Prostate gland (tissue), 2 donors: ENCODE measurements at regions not wholly inside any gene's neighbourhood (a gene's known extent, or its start where the extent isn't known, plus 50 kb on each side); places are given as distances from the start of the nearest gene placed in this dataset.

Source experiments
- CTCF ChIP-seq, 4 experiments: fragments of 200-600 bp in 2 of 4; fragments of 450-650 bp in 2 of 4; sonication (generic) in 2 of 4; IDR thresholded peaks; 1 replicate in 3 of 4; 2 replicates in 1 of 4; pipeline ENCODE4 v1.5.1; 2016 to 2019; ENCODE audit warnings: antibody characterized with exemption in 4 of 4, mild to moderate bottlenecking in 2 of 4, moderate library complexity in 2 of 4
- POLR2AphosphoS5 ChIP-seq: sonication (generic); formaldehyde crosslinking; IDR thresholded peaks from one replicate; pipeline ENCODE4 v1.6.1; 2017; ENCODE audit warnings: antibody characterized with exemption

- no peak for TF ChIP-seq CTCF (IDR thresholded peaks at IDR 0.05)
- TF ChIP-seq POLR2AphosphoS5 = no peak
Measured at GRCh38 chr12:17371491-17372215, 718.3 kb downstream of the RERGL start.
